NCI-H2196 treated with DMSO at 0.1 percent for 48 hours (cell line): ENCODE measurements at regions not wholly inside any gene's neighbourhood (a gene's known extent, or its start where the extent isn't known, plus 50 kb on each side); places are given as distances from the start of the nearest gene placed in this dataset.

Source experiments
- DNase-seq: peaks from one replicate; lab custom pipeline; 2025; ENCODE audit not compliant: unreplicated experiment; lab: John Stamatoyannopoulos, UW

GRCh38 chr11:97111559-97111958, 721.7 kb downstream of the JRKL start:
- no peak for DNase-seq

DNA sequence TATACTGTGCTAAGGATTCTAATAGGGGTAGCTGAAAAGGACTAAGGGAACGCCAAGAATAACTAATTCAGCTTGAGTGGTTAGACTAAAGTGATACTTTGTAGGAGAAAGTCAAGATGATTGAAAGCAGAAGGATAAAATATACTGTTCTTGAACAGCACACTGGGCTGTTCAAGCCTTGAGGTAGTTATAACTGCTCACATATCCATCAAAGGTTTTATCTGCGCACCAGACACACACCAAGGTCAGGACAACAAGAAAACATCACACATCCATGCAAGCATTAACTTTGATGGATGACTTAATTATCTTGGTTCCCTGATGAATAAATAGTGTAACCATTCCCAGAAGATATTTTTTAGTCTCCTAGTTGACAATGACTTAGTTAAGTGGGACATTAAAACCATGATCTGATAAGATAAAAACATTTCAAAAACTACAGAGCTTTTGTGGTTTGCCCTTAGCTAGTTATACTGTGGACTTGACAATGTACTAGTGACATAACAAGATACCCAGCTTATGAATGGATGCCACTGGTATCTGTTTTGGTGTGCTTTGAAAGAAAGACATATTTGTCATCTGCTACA, 728.9 kb downstream of the JRKL start:
- DNase-seq, result no peak

DNA sequence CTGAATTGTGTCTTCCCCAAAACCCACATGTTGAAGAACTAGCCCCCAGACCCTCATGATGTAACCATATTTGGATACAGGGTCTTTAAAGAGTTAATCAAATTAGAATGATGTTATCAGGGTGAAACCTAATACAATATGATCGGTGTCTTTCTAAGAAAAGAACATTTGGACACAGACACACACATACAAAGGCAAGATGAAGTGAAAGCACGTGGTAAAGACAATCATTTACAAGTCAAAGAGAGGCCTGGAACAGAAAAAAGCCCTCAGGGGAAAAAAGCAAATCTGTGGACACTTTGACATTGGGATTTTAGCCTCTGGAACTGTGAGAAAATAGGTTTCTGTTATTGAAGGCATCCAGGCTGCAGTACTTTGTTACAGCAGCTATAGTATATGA, 733.4 kb downstream of the JRKL start:
- no peak for DNase-seq

DNA sequence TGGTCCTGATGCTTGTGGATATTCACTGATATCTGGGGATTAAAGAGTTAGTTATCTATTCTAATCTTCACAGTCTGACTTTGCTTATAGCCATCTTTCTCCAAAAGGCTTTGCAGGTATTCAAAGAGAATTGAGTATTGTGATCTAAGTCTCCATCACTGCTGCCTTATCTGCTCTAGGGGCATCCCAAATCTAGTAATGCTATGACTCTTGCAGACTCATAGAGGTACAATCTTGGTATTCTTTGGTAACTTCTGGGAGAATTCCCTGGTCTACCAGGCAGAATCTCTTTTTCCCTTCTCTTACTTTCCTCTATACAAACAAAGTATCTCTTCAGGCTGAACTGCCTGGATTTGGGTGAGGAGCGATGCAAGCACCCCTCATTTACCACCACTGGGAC, 746.3 kb downstream of the JRKL start:
- no peak for DNase-seq

DNA sequence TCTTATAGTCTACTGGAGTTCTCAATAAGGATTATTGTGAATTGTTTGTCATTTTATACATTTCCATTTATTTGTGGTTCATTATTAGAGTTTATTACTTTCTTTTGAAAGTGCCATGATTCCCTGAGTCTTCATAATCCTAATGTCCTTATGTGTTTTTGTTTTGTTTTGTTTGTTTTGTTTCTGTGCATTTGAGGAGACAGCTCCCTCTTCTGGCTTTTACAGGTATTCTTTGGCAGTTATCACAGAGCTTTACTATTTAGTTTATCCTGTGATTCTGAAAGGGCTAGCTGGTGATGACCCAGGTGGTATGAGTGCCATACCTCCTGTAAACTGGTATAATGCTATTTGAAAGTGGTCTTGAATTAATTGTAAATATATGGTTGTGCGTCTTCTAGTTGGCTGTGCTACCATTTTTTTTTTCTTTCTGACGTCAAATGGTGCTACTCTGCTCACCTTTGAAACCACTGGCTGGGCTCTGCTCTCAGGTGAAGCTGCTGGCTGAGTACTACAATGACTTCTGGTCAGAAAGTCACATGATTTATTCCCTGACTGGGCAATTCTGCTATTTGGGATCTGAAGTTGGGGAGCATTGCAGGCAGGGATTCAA, 751.2 kb downstream of the JRKL start:
- DNase-seq, result no peak

- DNase-seq, result no peak
Measured at GRCh38 chr11:97143463-97143862, 753.6 kb downstream of the JRKL start.

DNA sequence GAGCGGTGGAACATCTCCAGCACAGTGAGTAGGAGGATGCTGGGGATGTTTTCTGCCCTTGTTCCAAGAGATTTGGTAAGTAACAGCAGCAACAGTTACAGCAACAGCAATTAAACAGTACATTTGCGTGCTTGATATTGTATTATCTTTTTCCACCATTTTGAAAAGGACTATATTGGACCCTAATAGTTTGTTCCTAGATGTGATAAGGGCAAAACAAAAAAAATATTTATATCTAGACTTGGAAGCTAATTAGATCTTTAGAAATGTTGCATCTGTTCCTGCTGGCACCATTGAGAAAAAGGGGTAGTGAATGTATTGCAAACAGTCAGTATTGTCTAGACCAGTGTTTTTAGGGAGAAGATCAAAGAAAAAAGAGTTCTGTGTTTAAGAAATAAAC, 759.9 kb downstream of the JRKL start:
- no peak for DNase-seq

DNA sequence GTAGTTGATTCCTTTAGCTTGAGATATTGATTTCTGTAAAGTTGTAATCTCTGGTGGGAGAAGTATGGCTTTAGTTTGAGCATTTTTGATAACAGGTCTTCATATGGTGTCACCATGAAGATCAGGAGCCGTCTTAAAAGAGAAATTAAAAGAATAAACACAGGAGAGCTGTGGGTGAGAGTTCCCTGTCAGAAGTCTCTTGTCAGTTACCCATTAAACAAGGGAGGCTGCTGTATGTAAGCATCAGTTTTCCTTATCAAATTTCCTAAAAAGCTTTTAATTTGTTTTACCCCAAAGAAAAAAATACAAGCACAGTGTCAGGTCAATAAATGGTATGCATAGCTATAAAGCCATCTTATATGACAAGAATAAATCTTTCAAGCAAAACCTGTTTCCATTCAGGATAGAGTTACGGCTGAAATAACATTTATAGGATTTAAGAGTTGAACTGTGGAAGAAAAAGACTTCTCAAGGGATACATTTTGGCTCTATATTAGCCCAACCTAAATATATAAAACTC, 767.5 kb downstream of the JRKL start:
- DNase-seq, result no peak

DNA sequence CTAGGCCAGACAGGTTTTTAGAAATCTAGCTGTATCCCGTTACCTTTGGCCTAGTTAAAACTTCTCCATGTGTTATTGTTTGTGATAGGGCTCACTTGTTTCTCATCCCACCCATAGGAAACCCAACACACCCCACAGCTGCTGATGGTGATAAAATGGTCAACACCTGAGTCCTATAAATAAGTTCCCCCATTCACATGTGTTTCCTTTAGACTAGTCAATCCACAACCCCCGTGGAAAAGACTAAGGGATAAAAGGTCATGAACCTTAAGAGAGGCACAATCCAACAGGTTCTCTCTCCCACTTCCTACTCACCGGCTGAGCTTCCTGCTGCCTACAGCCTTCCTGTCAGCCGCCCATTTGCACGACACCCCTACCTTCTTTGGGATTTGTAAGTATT, 768.4 kb downstream of the JRKL start:
- no peak for DNase-seq

- DNase-seq, result no peak
Measured at GRCh38 chr11:97163631-97164191, 773.9 kb downstream of the JRKL start.

DNA sequence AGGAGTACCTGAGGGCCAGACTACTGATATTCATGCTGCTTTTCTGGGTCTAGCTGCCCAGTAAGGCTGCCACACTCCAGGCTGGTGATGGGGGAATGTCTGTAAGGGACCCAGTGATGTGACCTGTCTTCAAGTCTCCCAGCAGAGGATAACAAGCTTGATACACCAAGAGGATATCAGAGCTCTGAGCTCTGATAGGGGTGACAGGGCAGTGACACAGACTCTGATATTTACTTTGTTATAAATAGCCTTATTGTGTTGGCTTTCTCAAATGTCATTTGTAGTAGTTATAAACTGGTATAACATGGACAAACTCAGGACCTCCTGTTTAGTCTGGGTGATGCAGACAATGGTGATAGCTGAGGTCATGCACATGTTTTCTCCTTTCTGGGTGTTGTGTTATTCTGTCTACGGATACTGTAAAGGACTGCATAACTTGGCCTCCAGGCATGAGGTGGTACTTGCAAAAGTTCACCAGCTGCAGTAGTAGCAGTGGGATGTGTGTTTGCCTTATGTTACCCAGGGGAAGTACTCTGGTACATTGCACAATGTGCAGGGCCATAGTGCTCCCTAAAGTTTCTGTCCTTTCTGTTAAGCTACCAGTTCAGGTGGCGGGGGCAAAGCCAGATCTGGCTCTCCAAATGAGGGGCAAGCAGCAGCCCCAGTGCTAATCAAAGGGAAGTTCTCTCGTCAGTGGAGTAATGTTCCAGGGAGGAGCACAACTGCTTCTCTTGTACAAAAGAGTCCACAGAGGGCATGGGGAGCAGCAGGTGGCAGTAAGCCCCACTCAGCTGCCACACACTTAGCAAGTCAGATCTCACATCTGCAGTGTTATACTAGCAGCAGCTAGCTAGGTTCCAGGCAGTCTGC, 812.2 kb downstream of the JRKL start:
- no peak for DNase-seq

- DNase-seq, result no peak
Measured at GRCh38 chr11:97202613-97203292, 812.9 kb downstream of the JRKL start.

- no peak for DNase-seq
Measured at GRCh38 chr11:97218011-97218410, 828.2 kb downstream of the JRKL start.

- DNase-seq, result no peak
Measured at GRCh38 chr11:97223647-97224046, 833.8 kb downstream of the JRKL start.

DNA sequence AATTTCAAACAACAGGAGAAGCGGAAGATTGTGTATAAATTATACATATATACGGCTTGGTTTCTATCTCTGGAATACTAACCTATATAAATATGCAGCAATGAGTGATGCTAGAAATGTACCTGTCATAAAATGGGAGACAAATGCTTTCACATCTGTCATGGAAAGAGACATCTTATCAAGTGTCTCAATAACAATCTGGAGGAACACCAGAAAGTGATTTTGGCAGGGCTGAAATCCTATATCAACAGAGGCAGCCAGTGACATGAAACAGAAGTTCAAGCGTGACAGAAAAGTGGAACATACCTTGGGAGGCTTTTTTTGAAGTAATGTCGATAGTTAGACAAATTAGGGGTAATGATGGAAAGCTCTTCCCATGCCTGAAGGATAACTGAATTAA, 834.6 kb downstream of the JRKL start:
- no peak for DNase-seq

GRCh38 chr11:97225794-97226193, 836.0 kb downstream of the JRKL start:
- no peak for DNase-seq

- DNase-seq, result no peak
Measured at GRCh38 chr11:97229936-97230335, 840.1 kb downstream of the JRKL start.

DNA sequence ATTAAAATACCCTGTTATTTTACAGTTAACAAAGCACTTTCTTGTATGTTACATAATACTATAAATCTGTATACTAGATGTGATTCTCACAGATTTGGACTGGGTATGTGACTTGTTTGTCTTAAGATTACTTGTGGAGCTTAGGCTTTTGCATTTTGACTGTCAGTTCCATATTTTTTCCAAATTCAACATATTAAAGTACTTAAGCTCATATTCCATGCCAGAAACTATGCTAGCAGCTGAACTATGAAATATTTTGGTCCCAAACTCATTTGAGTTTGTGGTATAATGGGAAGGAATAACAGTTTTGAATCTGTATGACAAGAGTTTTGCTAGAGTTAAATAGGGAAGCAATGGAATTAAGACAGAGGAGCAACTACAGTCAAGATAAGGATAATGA, 841.4 kb downstream of the JRKL start:
- no peak for DNase-seq

GRCh38 chr11:97234016-97234415, 844.2 kb downstream of the JRKL start:
- no peak for DNase-seq

DNA sequence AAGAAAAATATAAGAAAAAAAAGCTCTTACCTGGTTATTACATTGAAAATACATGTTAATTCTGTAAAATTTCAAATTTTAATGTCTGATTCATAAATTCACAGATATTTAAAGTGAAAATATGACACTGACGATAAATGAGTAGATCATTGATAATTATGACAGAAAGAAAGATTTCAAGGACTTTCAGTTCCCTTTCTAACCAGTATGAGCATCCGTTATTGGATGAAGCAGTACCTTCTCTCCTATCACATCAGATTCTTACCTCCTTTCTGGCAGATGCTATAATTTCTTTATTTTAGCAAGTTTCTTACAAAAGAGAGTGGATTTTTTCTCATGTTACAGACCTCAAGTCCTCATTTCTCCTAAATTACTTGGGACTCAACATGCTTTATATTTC, 847.3 kb downstream of the JRKL start:
- no peak for DNase-seq

DNA sequence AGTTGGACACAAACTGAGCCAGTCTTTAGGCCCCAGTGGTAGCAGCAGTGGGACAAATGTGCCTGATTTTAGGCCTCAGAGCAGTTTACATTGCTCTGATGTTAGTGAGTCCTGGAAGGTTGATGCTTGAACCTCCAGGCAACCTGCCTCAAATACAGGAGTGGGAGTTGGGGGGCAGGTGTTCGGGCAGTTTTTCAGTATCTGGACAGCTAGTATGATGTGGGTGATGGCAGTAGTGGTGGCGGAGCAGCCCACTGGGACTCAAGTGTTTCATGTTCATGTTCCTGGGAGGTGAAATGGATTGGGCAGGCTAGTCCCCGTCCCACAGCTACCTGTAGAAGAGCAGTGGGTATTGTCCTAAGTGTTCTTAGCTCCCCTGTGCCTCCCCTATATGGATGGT, 857.8 kb downstream of the JRKL start:
- no peak for DNase-seq
